ENCODE measurements at regions not wholly inside any gene's neighbourhood (a gene's known extent, or its start where the extent isn't known, plus 50 kb on each side); places are given as distances from the start of the nearest gene placed in this dataset.

DNA sequence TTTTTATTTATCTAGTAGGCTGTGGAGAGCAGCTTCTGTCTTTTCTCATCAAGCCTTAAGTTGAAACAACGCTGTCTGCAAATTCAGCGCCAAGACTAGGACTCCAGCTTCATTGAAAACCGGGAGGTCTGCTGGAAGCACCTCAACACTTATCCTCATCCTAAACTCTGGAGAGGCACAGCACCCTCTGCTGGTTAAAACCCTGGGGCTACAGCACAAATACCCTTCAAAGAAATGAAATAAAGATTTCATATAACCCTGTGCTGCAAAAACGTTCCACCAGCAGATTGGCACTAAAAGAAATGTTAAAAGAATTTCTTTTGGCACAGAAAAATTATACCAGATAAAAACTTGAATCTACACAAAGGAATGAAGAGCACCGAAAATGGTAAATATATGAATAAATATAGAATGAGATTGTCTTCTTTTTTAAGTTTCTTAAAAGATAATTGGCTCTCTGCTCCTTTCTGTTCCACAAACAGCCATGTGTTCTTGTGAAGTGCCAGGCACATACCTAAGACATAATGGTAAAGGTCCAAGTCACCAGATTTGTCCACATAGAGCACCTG is 227.7 kb upstream of the SAMSN1 start:
- DNase-seq = no peak
- intact Hi-C loops (cut with DNase I) = no loop called here

GRCh38 chr21:14771593-14771992 is 225.5 kb upstream of the SAMSN1 start:
- H3K4me3 ChIP-seq = no peak overlapping the region
- intact Hi-C loops (cut with DNase I) = no loop called here
- H3K4me1 ChIP-seq = no peaks in the 10 kb centered on the region
- 47 to 67% methylated on average over 2 of the region's 2 CpGs for WGBS, 2 donors
- no peaks in the 10 kb centered on the region for H3K9me3 ChIP-seq
- H3K27me3 ChIP-seq = no peaks in the 10 kb centered on the region
- no peak overlapping the region for H3K27ac ChIP-seq
- H3K36me3 ChIP-seq = no peaks in the 10 kb centered on the region
- TF ChIP-seq POLR2A (IDR thresholded peaks at IDR 0.05) (no peak), CTCF (IDR thresholded peaks at IDR 0.05) (no peak)
- DNase-seq = no peak

More for the DNA sequence above, 227.7 kb upstream of the SAMSN1 start:
- no peaks in the 10 kb centered on the region for H3K9me3 ChIP-seq
- H3K36me3 ChIP-seq = no peaks in the 10 kb centered on the region
- 45 to 49% methylated on average over 5 of the region's 5 CpGs for WGBS, 2 donors
- no peaks in the 10 kb centered on the region for H3K4me1 ChIP-seq
- no peaks in the 10 kb centered on the region for H3K27me3 ChIP-seq
- TF ChIP-seq POLR2A (IDR thresholded peaks at IDR 0.05) (no peak), CTCF (IDR thresholded peaks at IDR 0.05) (peak; percentile 32 to 53 (median 44))
- H3K4me3 ChIP-seq = no peak overlapping the region
- no peak overlapping the region for H3K27ac ChIP-seq

DNA sequence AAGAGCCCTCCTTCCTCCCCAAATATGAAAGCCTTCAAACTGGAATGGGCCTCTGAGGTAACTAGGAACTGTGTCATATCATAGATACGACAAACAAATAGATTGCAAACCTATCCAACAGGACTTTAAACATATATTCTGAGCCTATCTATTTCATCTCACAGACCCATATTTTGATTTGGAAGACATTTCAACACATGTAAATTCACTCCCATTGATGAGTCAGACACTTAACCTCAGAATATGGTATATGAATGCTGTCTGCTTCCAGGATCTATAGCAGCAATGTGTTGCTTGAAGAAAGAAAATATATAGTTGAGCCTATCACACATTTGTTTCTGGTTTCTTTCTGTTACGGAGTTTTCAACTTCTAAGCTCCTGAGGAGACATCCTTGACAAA is 221.9 kb upstream of the SAMSN1 start:
- TF ChIP-seq CTCF (IDR thresholded peaks at IDR 0.05) (no peak), POLR2A (IDR thresholded peaks at IDR 0.05) (no peak)

GRCh38 chr21:14767192-14767852 is 221.2 kb upstream of the SAMSN1 start:
- no peak overlapping the region for H3K27ac ChIP-seq
- no peak overlapping the region for H3K4me3 ChIP-seq
- H3K4me1 ChIP-seq = peaks cover 0 to 10% (median 0%) of the 10 kb centered on the region in 3 donors
- no peak for DNase-seq
- H3K27me3 ChIP-seq = no peaks in the 10 kb centered on the region
- no peaks in the 10 kb centered on the region for H3K9me3 ChIP-seq
- WGBS, 2 donors = 69 to 71% methylated on average over 3 of the region's 3 CpGs
- no peaks in the 10 kb centered on the region for H3K36me3 ChIP-seq
- no peak for TF ChIP-seq POLR2A (IDR thresholded peaks at IDR 0.05)
- TF ChIP-seq CTCF (IDR thresholded peaks at IDR 0.05) = no peak
- intact Hi-C loops (cut with DNase I) = no loop called here

More for the DNA sequence above, 221.9 kb upstream of the SAMSN1 start:
- Histone ChIP-seq H3K27me3 (no peaks in the 10 kb centered on the region), H3K36me3 (no peaks in the 10 kb centered on the region), H3K4me3 (no peak overlapping the region), H3K27ac (no peak overlapping the region), H3K9me3 (no peaks in the 10 kb centered on the region), H3K4me1 (peaks cover 0 to 5% (median 0%) of the 10 kb centered on the region in 3 donors)
- intact Hi-C loops (cut with DNase I) = no loop called here
- 86 to 89% methylated on average over 2 of the region's 2 CpGs for whole genome bisulfite sequencing, 2 donors
- no peak for DNase-seq

- TF ChIP-seq POLR2A (IDR thresholded peaks at IDR 0.05) (no peak), CTCF (IDR thresholded peaks at IDR 0.05) (no peak)
- intact Hi-C loops (cut with DNase I) = no loop called here
- no peak for DNase-seq
- H3K36me3 ChIP-seq = no peaks in the 10 kb centered on the region
- H3K27ac ChIP-seq = no peak overlapping the region
- no peaks in the 10 kb centered on the region for H3K27me3 ChIP-seq
- H3K4me1 ChIP-seq = peaks cover 0 to 10% (median 0%) of the 10 kb centered on the region in 3 donors
- no peaks in the 10 kb centered on the region for H3K9me3 ChIP-seq
- no peak overlapping the region for H3K4me3 ChIP-seq
- 74 to 87% methylated on average over 4 to 5 of the region's 5 CpGs for WGBS, 2 donors
Measured at GRCh38 chr21:14766241-14766640, 220.1 kb upstream of the SAMSN1 start.
